Kidney (tissue), 13 donors: ENCODE measurements at regions not wholly inside any gene's neighbourhood (a gene's known extent, or its start where the extent isn't known, plus 50 kb on each side); places are given as distances from the start of the nearest gene placed in this dataset.
A peak's percentile ranks its signal among the peaks of the same experiment; 100 is the strongest.

Experiments used
- DNase-seq, 5 donors: peaks; one replicate each; pipeline ENCODE4 v3.0.0-alpha.2; 2013 to 2020
- FAIRE-seq: peaks from 2 replicates; lab custom pipeline; 2012; peaks lifted over from hg19 to GRCh38; lab: Jason Lieb, UNC
- H3K27ac ChIP-seq, 2 donors: one replicate each; pipeline ENCODE4 v1.7.0; 2013; ENCODE audit warnings: low read depth in 2 of 2, low read length in 2 of 2, inconsistent platforms in 1 of 2
- H3K27me3 ChIP-seq: one replicate; pipeline ENCODE4 v1.7.1; 2013; ENCODE audit warnings: low read length, inconsistent platforms; ENCODE audit not compliant: control insufficient read depth, insufficient read depth
- H3K36me3 ChIP-seq, 3 donors: one replicate each; pipeline versions ENCODE4 v1.7.0 to v1.7.1; 2013; ENCODE audit warnings: low read length in 3 of 3, control low read depth in 1 of 3, inconsistent platforms in 1 of 3; ENCODE audit not compliant: insufficient read depth in 3 of 3, control insufficient read depth in 2 of 3
- H3K4me1 ChIP-seq, 3 donors: one replicate each; pipeline versions ENCODE4 v1.7.0 to v1.7.1; 2013; ENCODE audit warnings: low read length in 3 of 3, inconsistent platforms in 1 of 3, low read depth in 1 of 3; ENCODE audit not compliant: control insufficient read depth in 2 of 3, insufficient read depth in 2 of 3
- H3K4me3 ChIP-seq, 3 donors: one replicate each; pipeline versions ENCODE4 v1.7.0 to v1.8.1; 2013; ENCODE audit warnings: low read length in 3 of 3, control low read depth in 1 of 3, inconsistent platforms in 1 of 3
- H3K9ac ChIP-seq, 3 donors: one replicate each; pipeline versions ENCODE4 v1.7.0 to v1.7.1; 2013; ENCODE audit warnings: low read length in 3 of 3, control low read depth in 1 of 3, inconsistent platforms in 1 of 3
- H3K9me3 ChIP-seq, 3 donors: one replicate each; pipeline versions ENCODE4 v1.7.0 to v1.7.1; 2013; ENCODE audit warnings: low read length in 3 of 3, control low read depth in 1 of 3, inconsistent platforms in 1 of 3; ENCODE audit not compliant: control insufficient read depth in 2 of 3, insufficient read depth in 1 of 3
- intact Hi-C: fragments of 100-400 bp; cut with DNase I; formaldehyde crosslinking; loops from one replicate; pipeline ENCODE4 v1.11.1; 2022
- TF ChIP-seq, protein P1 (sequence below): IDR thresholded peaks from 3 replicates; pipeline ENCODE4 v1.5.1; 2012; ENCODE audit warnings: mild to moderate bottlenecking, moderate library complexity, borderline replicate concordance; ENCODE audit not compliant: insufficient read depth; ENCODE audit errors: extremely low read depth
- donor health status: control.
- donor health status: control.
- donor health status: control.
- donor health status: control.
- donor health status: control.
- donor health status: DM: yes; HTN: yes; CAD: no.
- donor health status: Normal renal cell carcinoma (clear cell type).

DNA sequence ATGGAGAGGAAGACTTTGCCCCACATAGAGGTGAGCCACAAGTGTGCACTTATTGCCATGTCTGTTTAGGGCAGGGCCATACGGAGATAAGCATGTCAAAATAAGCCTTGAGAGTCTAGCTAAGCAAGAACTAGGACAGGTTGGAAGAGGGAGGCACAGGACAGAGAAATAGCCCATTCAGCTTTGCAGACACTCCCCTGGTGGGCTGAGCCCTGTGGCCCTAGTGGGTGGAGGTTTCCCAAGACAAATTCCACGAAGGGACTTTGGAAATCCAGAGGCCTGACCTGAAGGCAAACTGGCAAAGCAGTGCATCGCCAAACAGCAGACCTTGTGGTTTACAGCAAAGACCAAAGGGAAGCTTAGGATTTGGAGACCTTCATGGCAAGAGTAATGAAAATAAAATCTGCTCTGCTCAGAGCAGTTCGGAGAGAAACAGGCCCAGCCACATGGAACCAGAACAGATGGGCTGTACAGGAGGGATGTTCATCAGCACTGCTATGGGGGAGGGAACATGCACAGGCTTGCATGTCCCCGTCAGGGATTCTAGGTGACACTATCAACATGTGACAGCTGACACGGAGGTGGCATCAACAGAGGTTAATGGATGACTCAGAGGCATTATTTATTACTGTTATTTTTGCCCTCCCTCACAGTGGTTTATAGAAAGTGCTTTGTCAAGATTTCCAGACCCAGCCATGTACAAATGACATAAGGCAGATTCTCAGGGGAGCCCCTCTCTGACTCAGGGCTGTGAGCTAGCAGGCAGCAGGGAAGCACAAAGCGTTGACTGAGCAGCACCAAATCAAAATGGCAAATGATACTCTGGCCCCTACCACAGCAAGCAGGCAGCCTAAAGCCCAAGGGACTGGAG is 90.1 kb upstream of the IRF2BP2 start:
- DNase-seq (peak in 4 of 5 donors; percentile 70 to 88 (median 82)), FAIRE-seq (no peak)
- TF ChIP-seq, protein P1, sequence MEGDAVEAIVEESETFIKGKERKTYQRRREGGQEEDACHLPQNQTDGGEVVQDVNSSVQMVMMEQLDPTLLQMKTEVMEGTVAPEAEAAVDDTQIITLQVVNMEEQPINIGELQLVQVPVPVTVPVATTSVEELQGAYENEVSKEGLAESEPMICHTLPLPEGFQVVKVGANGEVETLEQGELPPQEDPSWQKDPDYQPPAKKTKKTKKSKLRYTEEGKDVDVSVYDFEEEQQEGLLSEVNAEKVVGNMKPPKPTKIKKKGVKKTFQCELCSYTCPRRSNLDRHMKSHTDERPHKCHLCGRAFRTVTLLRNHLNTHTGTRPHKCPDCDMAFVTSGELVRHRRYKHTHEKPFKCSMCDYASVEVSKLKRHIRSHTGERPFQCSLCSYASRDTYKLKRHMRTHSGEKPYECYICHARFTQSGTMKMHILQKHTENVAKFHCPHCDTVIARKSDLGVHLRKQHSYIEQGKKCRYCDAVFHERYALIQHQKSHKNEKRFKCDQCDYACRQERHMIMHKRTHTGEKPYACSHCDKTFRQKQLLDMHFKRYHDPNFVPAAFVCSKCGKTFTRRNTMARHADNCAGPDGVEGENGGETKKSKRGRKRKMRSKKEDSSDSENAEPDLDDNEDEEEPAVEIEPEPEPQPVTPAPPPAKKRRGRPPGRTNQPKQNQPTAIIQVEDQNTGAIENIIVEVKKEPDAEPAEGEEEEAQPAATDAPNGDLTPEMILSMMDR: no peak
- H3K27me3 ChIP-seq: no peaks in the 10 kb centered on the region
- no peak overlapping the region for H3K4me3 ChIP-seq
- peaks cover 0 to 8% (median 3%) of the 10 kb centered on the region in 3 donors for H3K4me1 ChIP-seq
- no peak overlapping the region for H3K27ac ChIP-seq
- peak overlapping the region in 1 of 3 donors; percentile 38 for H3K9ac ChIP-seq
- no peaks in the 10 kb centered on the region for H3K36me3 ChIP-seq
- H3K9me3 ChIP-seq: no peaks in the 10 kb centered on the region
- intact Hi-C loops: no loop called here

DNA sequence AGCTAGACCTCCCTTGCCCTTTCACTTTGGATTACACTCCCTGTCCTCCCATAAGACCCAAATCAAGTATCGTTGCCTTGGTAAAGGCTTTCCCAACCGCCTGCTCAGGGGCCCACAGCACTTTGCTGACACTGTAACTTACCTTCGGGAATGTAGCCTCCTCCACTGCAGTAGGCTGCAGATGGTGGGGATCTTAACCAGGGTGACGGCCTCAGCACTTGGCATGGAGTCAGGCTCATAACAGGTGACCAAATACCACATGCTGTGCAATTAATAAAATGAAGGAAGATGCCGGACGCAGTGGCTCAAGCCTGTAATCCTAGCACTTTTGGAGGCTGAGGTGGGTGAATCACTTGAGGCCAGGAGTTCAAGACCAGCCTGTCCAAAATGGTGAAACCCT is 88.7 kb upstream of the IRF2BP2 start:
- intact Hi-C loops: no loop called here
- Histone ChIP-seq H3K9ac (no peak overlapping the region), H3K4me1 (peaks cover 0 to 8% (median 3%) of the 10 kb centered on the region in 3 donors), H3K9me3 (no peaks in the 10 kb centered on the region), H3K27me3 (no peaks in the 10 kb centered on the region), H3K4me3 (no peak overlapping the region), H3K27ac (no peak overlapping the region), H3K36me3 (no peaks in the 10 kb centered on the region)
- no peak for FAIRE-seq
- peak in 2 of 5 donors; percentile 18 to 40 for DNase-seq
- TF ChIP-seq, protein P1: no peak

DNA sequence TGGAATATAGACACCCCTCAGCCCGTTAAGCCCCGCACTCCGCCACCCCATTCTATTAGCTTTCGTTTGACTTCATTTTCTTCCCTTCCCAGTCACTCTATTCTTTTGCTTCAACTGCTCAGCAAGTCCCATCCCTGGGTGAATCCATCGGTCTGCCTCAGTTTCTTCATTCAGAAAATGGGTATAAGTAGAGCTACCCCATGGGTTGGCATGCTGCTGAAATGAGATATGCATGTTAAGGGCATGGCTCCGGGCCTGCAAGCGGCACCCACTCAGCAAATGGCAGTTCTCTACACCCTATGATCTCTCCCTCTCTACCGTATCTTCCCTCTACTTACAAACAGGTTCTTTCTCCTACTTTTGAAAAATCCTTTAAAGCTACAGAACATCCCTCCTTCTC is 87.8 kb upstream of the IRF2BP2 start:
- intact Hi-C loops: no loop called here
- H3K27me3 ChIP-seq: no peaks in the 10 kb centered on the region
- FAIRE-seq (no peak), DNase-seq (no peak)
- H3K4me1 ChIP-seq: peaks cover 0 to 8% (median 3%) of the 10 kb centered on the region in 3 donors
- no peaks in the 10 kb centered on the region for H3K9me3 ChIP-seq
- H3K9ac ChIP-seq: no peak overlapping the region
- no peak overlapping the region for H3K4me3 ChIP-seq
- no peaks in the 10 kb centered on the region for H3K36me3 ChIP-seq
- H3K27ac ChIP-seq: no peak overlapping the region
- TF ChIP-seq, protein P1: no peak
